ENCODE measurements at regions not wholly inside any gene's neighbourhood (a gene's known extent, or its start where the extent isn't known, plus 50 kb on each side); places are given as distances from the start of the nearest gene placed in this dataset.

DNA sequence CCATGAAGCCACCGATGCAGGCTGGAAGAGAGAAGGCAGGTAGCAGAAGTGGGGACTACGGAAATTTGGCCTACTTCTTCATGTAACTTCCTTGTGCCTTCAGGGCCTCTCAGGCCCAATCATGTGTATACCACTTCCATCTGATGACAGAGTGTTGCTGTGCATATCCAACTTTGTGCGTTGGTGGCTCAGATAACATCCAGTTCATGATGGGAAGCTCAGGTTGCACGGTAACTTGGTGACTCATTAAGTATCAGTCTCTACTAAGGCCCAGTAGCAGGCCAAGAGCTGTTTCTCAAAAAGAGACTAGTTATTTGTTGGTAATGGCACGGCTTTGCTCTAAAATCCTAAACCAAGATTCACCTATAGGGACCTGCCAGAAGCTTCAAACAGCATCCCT, 117.6 kb downstream of the LTN1 start:
- no peaks in the 10 kb centered on the region for H3K27me3 ChIP-seq (ENCODE audit: control insufficient read depth in 2 of 2, insufficient read depth in 2 of 2, low read length in 2 of 2)
- H3K79me2 ChIP-seq (ENCODE audit: control insufficient read depth, insufficient read depth, low read length) = no peaks in the 10 kb centered on the region
- intact Hi-C loops (cut with micrococcal nuclease) (no loop called here), dilution Hi-C loops (cut with MboI; ENCODE audit: extremely low pct_ligation_motif_present, low sequenced_read_pairs) (no loop called here)
- peaks cover 0 to 3% of the 10 kb centered on the region in 2 experiments for H3K36me3 ChIP-seq (ENCODE audit: control insufficient read depth in 2 of 2, extremely low read depth in 1 of 2, insufficient read depth in 2 of 2, low read length in 2 of 2)
- no peaks in the 10 kb centered on the region for H3K9me1 ChIP-seq (replicated peaks; ENCODE audit: control insufficient read depth, extremely low read depth, insufficient read depth, low read length)
- ChIA-PET POLR2A (no interaction called here), CTCF (no interaction called here)
- no peak overlapping the region for H3K9ac ChIP-seq (replicated peaks; ENCODE audit: extremely low read depth, insufficient read depth, low read length)
- no TSS peak for BruUV-seq (replicated peaks)
- no peak for FAIRE-seq
- H3K9me3 ChIP-seq (replicated peaks; ENCODE audit: control insufficient read depth, insufficient read depth, low read length) = no peaks in the 10 kb centered on the region
- H3K4me3 ChIP-seq (replicated peaks in 1 of 3; ENCODE audit: insufficient read depth in 1 of 3, low read depth in 1 of 3, low read length in 3 of 3) = no peak overlapping the region
- H2AFZ ChIP-seq (ENCODE audit: low read depth, low read length) = no peak overlapping the region
- no peak overlapping the region for H3K4me2 ChIP-seq (ENCODE audit: insufficient read depth, low read length)
- TF ChIP-seq GATA2 (IDR thresholded peaks at IDR 0.05; ENCODE audit: insufficient read depth, insufficient read length, low read depth, low read length) (no peak), POLR2AphosphoS5 (IDR thresholded peaks at IDR 0.05; ENCODE audit: insufficient read depth, low read depth, low read length) (no peak), FOS (IDR thresholded peaks at IDR 0.05; ENCODE audit: borderline replicate concordance, insufficient read depth, low read length) (no peak), EZH2 (IDR thresholded peaks at IDR 0.05; ENCODE audit: borderline replicate concordance, low read depth, low read length, severe bottlenecking) (no peak), JUN (IDR thresholded peaks at IDR 0.05; ENCODE audit: borderline replicate concordance, insufficient read depth, insufficient read length, low read depth) (no peak), POLR2A (IDR thresholded peaks at IDR 0.05; ENCODE audit: low read depth, low read length) (no peak)
- TF ChIP-seq, protein P1, sequence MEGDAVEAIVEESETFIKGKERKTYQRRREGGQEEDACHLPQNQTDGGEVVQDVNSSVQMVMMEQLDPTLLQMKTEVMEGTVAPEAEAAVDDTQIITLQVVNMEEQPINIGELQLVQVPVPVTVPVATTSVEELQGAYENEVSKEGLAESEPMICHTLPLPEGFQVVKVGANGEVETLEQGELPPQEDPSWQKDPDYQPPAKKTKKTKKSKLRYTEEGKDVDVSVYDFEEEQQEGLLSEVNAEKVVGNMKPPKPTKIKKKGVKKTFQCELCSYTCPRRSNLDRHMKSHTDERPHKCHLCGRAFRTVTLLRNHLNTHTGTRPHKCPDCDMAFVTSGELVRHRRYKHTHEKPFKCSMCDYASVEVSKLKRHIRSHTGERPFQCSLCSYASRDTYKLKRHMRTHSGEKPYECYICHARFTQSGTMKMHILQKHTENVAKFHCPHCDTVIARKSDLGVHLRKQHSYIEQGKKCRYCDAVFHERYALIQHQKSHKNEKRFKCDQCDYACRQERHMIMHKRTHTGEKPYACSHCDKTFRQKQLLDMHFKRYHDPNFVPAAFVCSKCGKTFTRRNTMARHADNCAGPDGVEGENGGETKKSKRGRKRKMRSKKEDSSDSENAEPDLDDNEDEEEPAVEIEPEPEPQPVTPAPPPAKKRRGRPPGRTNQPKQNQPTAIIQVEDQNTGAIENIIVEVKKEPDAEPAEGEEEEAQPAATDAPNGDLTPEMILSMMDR (IDR thresholded peaks at IDR 0.05; ENCODE audit: extremely low read depth in 1 of 2, insufficient read depth in 1 of 2, low read depth in 1 of 2, low read length in 2 of 2) = no peak
- TF ChIP-seq, protein P2, sequence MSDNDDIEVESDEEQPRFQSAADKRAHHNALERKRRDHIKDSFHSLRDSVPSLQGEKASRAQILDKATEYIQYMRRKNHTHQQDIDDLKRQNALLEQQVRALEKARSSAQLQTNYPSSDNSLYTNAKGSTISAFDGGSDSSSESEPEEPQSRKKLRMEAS (IDR thresholded peaks at IDR 0.05; ENCODE audit: insufficient read depth, insufficient read length) = no peak
- H4K20me1 ChIP-seq (replicated peaks; ENCODE audit: control insufficient read depth, extremely low read depth, insufficient read depth, low read length) = no peaks in the 10 kb centered on the region
- no peaks in the 10 kb centered on the region for H3K4me1 ChIP-seq (ENCODE audit: control insufficient read depth, extremely low read depth, insufficient read depth, low read length)
- no peak for DNase-seq (ENCODE audit: low read depth, low spot score)
- no peak overlapping the region for H3K27ac ChIP-seq (ENCODE audit: insufficient read depth, low read depth, low read length)
